GM19455 (cell line): ENCODE measurements at regions not wholly inside any gene's neighbourhood (a gene's known extent, or its start where the extent isn't known, plus 50 kb on each side); places are given as distances from the start of the nearest gene placed in this dataset.

Experiments used
- ATAC-seq: cut with Tn5 transposase; IDR thresholded peaks from one replicate; pipeline ENCODE4 v1.9.1; 2021; ENCODE audit not compliant: unreplicated experiment

DNA sequence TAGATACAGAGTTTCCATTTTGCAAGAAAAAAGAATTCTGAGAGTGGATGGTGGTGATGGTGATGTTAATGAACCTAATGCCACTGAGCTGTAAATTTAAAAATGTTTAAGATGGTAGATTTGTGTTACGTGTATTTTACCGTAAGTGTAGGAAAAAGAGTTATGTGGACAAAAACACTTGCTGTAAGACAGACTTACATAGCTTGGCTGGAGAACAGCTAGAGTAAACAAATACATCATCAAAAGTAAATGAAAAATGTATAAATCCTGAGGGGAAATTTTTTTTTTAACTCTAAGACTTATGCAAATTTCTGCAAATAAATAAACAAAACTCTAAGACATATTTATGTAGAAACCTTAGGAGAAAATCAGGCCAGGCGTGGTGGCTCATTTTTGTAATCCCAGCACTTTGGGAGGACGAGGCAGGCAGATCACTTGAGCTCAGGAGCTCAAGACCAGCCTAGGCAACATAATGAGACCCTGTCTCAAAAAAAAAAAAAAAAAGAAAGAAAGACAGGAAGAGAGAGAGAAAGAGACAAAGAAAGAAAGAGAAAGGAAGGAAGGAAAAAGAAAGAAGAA is 66.2 kb upstream of the CDK13 start:
- no peak for ATAC-seq

DNA sequence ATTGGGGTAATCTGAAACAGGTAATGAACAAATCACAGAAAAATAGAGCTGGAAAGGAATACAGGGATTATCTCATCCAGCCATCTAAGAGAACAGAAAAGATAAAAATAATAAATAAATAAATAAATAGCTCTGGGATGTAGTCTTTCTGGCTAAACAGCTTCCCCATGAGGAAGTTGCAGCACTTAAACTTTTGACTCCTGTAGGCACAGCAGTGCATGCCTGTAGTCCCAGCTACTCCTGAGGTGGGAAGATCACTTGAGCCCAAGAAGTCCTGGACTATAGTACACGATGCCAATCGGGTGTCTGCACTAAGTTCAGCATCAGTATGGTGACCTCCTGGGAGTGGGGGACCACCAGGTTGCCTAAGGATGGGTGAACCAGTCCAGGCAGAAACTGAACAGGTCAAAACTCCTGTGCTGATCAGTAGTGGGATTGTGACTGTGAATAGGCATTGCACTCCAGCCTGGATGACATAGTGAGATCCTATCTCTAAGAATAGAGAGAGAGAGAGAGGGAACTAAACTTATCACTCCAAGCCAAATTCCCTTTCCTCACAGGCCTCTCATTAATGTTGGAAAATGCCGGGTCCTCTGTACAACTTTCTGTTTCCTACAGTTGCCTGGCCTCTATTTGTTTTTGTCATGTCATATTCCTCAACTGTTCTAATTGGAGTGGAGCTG is 61.7 kb upstream of the CDK13 start:
- no peak for ATAC-seq

DNA sequence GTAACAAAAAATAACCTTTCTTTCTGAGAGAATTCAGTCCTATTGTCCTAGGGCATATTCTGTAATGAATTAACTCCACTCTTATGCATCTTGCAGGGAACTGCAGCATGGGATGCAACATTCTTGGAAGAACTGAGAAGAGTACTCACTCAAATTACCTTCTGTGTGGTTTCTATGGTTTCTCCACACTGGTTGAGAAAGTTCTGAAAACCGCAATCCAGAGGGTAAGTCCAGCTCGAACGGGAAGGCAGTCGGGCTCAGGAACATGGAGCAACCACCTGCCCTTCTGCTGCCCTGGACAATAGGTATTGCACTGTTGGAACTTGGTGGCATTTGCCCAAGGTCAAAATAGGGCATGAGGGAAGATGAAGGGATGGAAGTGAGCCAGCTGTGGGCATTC is 59.6 kb upstream of the CDK13 start:
- no peak for ATAC-seq

DNA sequence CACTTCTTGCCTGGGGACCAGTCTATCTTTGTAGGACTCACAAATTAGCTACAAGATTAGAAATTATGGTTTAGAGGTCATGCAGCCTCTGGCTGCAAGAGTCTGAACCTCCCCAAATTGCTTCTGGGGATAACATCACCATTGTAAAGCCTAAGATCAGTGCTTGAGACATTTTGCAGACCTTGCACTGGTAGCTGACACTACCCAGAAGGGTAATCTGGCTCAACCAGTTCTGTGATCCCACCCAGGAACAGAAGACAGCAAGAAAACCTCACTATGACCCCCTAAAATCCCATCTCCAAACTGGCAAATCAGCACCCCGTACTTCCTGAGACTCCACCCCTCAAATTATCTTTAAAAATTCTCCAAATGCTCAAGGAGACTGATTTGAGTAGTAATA is 58.2 kb upstream of the CDK13 start:
- no peak for ATAC-seq

DNA sequence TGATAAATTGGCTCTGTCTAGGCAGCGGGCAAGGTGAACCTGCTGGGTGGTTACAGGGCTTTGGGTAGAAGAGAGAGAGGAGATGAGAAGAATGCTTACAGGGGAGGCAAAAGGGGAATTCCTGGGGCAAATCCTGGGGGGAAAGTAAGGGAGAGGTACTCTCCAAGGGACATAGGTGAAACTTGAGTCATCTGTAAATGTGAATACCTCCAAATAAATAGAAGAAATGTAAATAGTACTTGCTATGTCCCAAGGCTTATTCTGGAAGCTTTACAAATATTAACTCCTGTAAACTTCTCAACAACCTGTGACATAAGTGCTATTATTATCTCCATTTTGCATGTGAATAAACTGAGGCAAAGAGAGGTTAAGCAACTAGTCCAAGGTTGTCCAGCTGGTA is 57.7 kb upstream of the CDK13 start:
- no peak for ATAC-seq

DNA sequence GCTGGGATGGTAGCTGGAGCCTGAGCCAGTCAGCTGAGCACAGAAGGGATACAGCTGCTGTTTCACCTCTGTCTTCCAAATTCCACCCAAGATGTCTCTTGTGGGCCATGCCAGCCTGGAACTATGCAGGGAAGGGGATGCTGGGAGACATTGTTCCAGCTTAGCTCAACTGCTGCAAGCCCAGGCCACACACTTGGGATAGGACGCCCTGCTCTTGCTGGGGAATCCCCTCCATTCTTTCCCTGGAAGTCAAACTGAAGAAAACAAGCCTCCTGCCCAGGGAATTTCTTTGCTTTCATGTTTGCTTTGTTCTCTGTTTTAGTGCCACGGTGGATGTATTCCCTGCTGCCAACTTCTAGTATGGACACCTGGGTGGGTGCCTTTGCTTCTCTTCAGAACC is 55.2 kb upstream of the CDK13 start:
- ATAC-seq, result no peak

DNA sequence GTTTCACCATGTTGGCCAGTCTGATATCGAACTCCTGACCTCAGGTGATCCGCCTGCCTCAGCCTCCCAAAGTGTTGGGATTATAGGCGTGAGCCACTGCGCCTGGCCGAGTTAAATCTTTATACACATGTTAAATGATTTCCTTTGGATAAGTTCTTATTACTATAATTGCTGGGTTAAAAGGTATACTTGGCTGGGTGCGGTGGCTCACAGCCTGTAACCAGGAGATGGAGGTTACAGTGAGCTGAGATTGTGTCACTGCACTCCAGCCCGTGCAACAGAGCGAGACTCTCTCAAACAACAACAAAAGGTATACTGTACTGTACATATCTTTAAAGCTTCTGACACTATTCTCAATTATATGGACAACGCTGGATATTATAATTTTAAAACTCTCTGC is 53.2 kb upstream of the CDK13 start:
- ATAC-seq, result no peak

DNA sequence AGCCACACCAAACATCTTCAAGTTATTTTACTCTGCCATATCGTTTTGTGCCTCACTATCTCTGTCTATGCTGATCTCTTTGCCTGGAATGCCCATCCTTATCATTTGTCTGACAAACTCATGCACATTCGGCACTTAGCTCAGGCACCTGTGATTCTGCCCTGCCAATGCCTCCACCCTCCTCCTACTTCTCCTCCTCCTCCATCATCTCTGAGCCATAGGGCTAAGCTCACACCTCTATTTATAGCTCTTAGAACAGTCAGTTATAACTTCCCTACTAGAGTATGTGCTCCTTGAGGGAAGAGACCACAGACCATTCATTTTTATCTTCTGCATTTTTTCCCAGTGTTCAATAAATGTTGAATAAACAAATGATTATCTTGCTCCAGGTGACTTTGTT is 51.2 kb upstream of the CDK13 start:
- no peak for ATAC-seq
